HK-2 (cell line): ENCODE measurements at regions not wholly inside any gene's neighbourhood (a gene's known extent, or its start where the extent isn't known, plus 50 kb on each side); places are given as distances from the start of the nearest gene placed in this dataset.
A peak's percentile ranks its signal among the peaks of the same experiment; 100 is the strongest.

Source experiments
- DNase-seq: peaks from one replicate; pipeline ENCODE4 v3.0.0-alpha.2; 2018; ENCODE audit not compliant: unreplicated experiment

DNA sequence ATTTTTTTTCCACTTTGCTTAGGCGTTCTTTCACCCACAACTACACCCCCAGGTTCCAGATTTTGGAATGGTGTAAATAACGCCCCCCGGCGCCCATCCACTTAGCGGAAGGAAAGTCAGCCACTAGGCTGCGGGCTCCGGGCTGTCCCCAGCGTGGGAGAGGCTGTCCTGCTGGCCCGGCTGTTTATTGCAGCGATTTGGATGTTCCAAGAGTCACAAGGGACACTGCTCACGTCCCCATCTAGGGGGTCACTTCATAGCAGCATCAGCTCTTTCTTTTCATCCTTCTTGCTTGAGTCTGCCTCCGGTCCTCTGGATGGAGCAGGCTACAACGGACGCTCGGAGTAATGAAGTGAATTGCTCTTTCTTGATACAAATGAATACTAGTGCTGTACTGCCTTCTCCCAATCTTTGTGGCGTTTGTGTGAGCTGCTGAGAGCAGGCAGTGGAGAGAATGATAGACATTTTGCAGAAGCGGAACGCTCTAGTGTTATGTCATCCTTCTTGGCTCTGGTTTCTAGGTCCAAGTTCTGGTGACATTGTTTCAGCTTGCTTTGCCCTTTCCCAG lies 50.7 kb upstream of the PAIP2B start:
- DNase-seq: peak; percentile 71

DNA sequence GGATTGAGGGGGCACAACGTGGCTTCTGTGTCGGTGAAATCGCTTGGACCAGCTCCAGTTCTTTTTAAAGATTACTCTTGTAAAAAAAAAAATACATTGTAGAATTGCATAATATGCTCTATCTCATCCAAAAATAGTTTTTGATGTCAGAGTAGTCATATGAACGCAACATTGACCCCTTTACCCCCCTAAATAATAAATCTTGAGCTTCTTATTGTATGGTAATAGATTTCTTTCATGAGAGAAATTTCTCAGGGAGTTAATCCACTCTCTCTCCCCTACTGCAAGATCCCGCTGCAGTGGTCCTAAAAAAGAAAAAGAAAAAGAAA lies 50.2 kb upstream of the PAIP2B start:
- no peak for DNase-seq

DNA sequence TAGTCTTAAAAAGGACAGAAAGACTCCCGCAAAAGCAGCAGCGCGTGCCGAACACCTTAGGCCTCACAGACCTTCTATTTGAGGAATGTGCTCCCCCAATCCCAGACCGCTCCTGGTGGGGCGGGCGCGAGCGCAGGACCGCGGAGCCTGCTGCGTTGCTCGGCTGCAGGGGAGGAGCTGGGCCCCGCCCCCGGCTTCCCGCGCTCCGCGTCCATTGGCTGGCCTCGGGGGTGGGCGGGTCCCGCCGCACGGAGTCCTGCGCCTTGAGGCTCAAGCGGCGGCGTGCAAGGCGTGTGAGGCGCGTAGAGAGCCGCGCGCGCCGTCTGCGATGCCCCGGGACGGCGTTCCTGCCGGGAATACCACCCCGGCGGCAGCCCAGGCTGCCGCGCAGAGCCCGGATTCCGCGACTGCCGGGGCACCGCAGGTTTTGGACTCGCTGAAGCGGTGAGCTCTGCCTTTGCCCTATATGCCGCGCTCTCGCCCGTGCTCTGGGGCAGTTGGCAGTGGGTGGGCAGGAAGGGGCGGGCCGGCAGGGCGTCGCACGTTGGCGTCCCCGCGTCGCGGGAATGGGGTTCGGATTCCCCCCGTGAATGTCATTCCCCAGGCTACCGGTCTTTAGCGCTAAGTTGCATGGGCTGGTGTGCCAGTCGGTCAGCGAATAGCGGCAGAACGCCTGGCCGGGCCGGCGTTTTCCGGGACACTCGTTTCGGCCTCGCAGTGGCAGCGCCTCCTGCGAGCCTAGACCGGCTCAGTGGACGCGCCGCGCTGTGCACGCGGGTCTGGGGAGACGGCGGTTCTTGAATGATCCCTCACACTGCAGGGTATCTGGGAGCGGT lies 49.6 kb upstream of the PAIP2B start:
- peak; percentile 96 for DNase-seq
